ENCODE measurements at regions not wholly inside any gene's neighbourhood (a gene's known extent, or its start where the extent isn't known, plus 50 kb on each side); places are given as distances from the start of the nearest gene placed in this dataset.

GRCh38 chr2:117396161-117396560 lies 418.3 kb upstream of the DDX18 start:
- Histone ChIP-seq H2AK5ac (ENCODE audit: low read depth, low read length) (no peak overlapping the region), H2AFZ (ENCODE audit: low read length) (no peak overlapping the region), H3K14ac (ENCODE audit: insufficient read length) (no peak overlapping the region), H4K5ac (ENCODE audit: insufficient read length, low read depth, low read length) (no peak overlapping the region), H3K18ac (ENCODE audit: extremely low read depth, low read length) (no peak overlapping the region), H2BK5ac (ENCODE audit: low read depth, low read length) (no peak overlapping the region), H3K4ac (replicated peaks; ENCODE audit: insufficient read length, low read depth, low read length) (no peak overlapping the region), H4K8ac (ENCODE audit: extremely low read depth, insufficient read depth, low read length) (no peak overlapping the region), H3K79me2 (ENCODE audit: control insufficient read depth in 1 of 2, insufficient read depth in 2 of 2, low read length in 2 of 2) (no peaks in the 10 kb centered on the region), H3K27ac (ENCODE audit: low read depth, low read length) (no peak overlapping the region), H3K36me3 (ENCODE audit: control insufficient read depth in 2 of 4, insufficient read depth in 4 of 4, low read length in 3 of 4) (no peaks in the 10 kb centered on the region), H3K27me3 (replicated peaks in 1 of 4; ENCODE audit: control insufficient read depth in 3 of 4, extremely low read depth in 1 of 4, insufficient read depth in 3 of 4, low read length in 3 of 4) (no peaks in the 10 kb centered on the region), H2BK12ac (ENCODE audit: low read depth, low read length) (no peak overlapping the region), H3K23ac (ENCODE audit: insufficient read length) (no peak overlapping the region), H3K4me1 (replicated peaks in 1 of 4; ENCODE audit: control insufficient read depth in 3 of 4, insufficient read depth in 4 of 4, low read length in 3 of 4) (no peaks in the 10 kb centered on the region), H4K20me1 (replicated peaks in 1 of 2; ENCODE audit: control insufficient read depth in 1 of 2, insufficient read depth in 2 of 2, low read length in 2 of 2) (no peaks in the 10 kb centered on the region), H3K9ac (replicated peaks in 1 of 4; ENCODE audit: extremely low read depth in 1 of 4, low read depth in 3 of 4, low read length in 3 of 4) (no peak overlapping the region), H3K9me3 (ENCODE audit: insufficient read depth in 2 of 2, low read depth in 1 of 2, low read length in 1 of 2) (no peaks in the 10 kb centered on the region), H3K4me2 (ENCODE audit: insufficient read depth in 1 of 2, low read depth in 2 of 2, low read length in 2 of 2) (no peak overlapping the region), H2BK15ac (ENCODE audit: low read length) (no peak overlapping the region), H3K23me2 (ENCODE audit: low read depth, low read length) (no peaks in the 10 kb centered on the region), H4K91ac (replicated peaks; ENCODE audit: insufficient read length, low read length) (no peak overlapping the region), H3K56ac (replicated peaks; ENCODE audit: insufficient read length, low read depth, low read length) (no peak overlapping the region), H3K4me3 (ENCODE audit: extremely low read depth in 1 of 4, insufficient read depth in 2 of 4, low read depth in 3 of 4, low read length in 4 of 4) (no peak overlapping the region), H2BK20ac (ENCODE audit: low read length) (no peak overlapping the region), H3K79me1 (ENCODE audit: low read depth, low read length) (no peaks in the 10 kb centered on the region), H2BK120ac (replicated peaks; ENCODE audit: low read depth, low read length) (no peak overlapping the region)
- DNase-seq (ENCODE audit: low read depth in 1 of 2, low spot score in 2 of 2) (no peak), FAIRE-seq (no peak)
- TF ChIP-seq JUN (IDR thresholded peaks at IDR 0.05; ENCODE audit: low read depth, low read length) = no peak
- TF ChIP-seq KDM1A (IDR thresholded peaks at IDR 0.05; ENCODE audit: borderline replicate concordance, low read length) = no peak
- TF ChIP-seq E2F6 (IDR thresholded peaks at IDR 0.05) = no peak
- no peak for TF ChIP-seq CTBP2 (IDR thresholded peaks at IDR 0.05; ENCODE audit: borderline replicate concordance, insufficient read depth, insufficient read length, low read length)
- TF ChIP-seq MAFK (IDR thresholded peaks at IDR 0.05; ENCODE audit: low read depth, low read length) = no peak
- TF ChIP-seq BCL11A (IDR thresholded peaks at IDR 0.05; ENCODE audit: low read depth in 2 of 2, low read length in 2 of 2) = no peak
- no peak for TF ChIP-seq TAF1 (IDR thresholded peaks at IDR 0.05; ENCODE audit: low read depth, low read length)
- TF ChIP-seq SAP30 (IDR thresholded peaks at IDR 0.05; ENCODE audit: insufficient read depth, insufficient replicate concordance, low read length) = no peak
- no peak for TF ChIP-seq SP2 (IDR thresholded peaks at IDR 0.05; ENCODE audit: low read length)
- TF ChIP-seq JUND (IDR thresholded peaks at IDR 0.05; ENCODE audit: low read length) = no peak
- TF ChIP-seq POLR2AphosphoS5 (IDR thresholded peaks at IDR 0.05; ENCODE audit: low read depth, low read length) = no peak
- TF ChIP-seq CBX8 (IDR thresholded peaks at IDR 0.05; ENCODE audit: borderline replicate concordance, low read depth, low read length) = no peak
- no peak for TF ChIP-seq TEAD4 (IDR thresholded peaks at IDR 0.05; ENCODE audit: low read depth, low read length)
- no peak for TF ChIP-seq SUZ12 (IDR thresholded peaks at IDR 0.05; ENCODE audit: low read length)
- TF ChIP-seq SP1 (IDR thresholded peaks at IDR 0.05; ENCODE audit: low read depth, low read length) = no peak
- no peak for TF ChIP-seq CHD1 (IDR thresholded peaks at IDR 0.05; ENCODE audit: low read depth, low read length)
- no peak for TF ChIP-seq GABPA (IDR thresholded peaks at IDR 0.05; ENCODE audit: borderline replicate concordance, insufficient read depth, low read length)
- CTCF ChIA-PET (ENCODE audit: partially characterized antibody) = interaction anchor here (0.9 to 1.1 kb wide), 2 partner anchors 9 to 17 kb away, joined by 3 to 4 read pairs; no protein-coding TSS in a partner anchor
- POLR2A ChIA-PET (ENCODE audit: partially characterized antibody) = no interaction called here
